ENCODE measurements at regions not wholly inside any gene's neighbourhood (a gene's known extent, or its start where the extent isn't known, plus 50 kb on each side); places are given as distances from the start of the nearest gene placed in this dataset.
A peak's percentile ranks its signal among the peaks of the same experiment; 100 is the strongest.
"Not testable (repeated sequence)": the region's sequence is repeated elsewhere in the genome, so short reads cannot be mapped to it uniquely, and the experiment has no call there.

GRCh38 chr13:50617134-50617721 lies 226.3 kb downstream of the DLEU7 start:
- DNase-seq = peak; percentile 52

GRCh38 chr13:50618206-50618605 lies 225.3 kb downstream of the DLEU7 start:
- no peak for DNase-seq

- DNase-seq = peak; percentile 59
Measured at GRCh38 chr13:50626101-50626547, 217.4 kb downstream of the DLEU7 start.

GRCh38 chr13:50627111-50627510 lies 216.4 kb downstream of the DLEU7 start:
- DNase-seq = no peak

- not testable (repeated sequence) for DNase-seq
Measured at GRCh38 chr13:50628512-50628911, 215.0 kb downstream of the DLEU7 start.

GRCh38 chr13:50629497-50629896 lies 214.0 kb downstream of the DLEU7 start:
- no peak for DNase-seq

GRCh38 chr13:50629966-50630365 lies 213.5 kb downstream of the DLEU7 start:
- no peak for DNase-seq

- no peak for DNase-seq
Measured at GRCh38 chr13:50631041-50631440, 212.5 kb downstream of the DLEU7 start.

- DNase-seq = no peak
Measured at GRCh38 chr13:50634339-50634738, 209.2 kb downstream of the DLEU7 start.

GRCh38 chr13:50635504-50635903 lies 208.0 kb downstream of the DLEU7 start:
- peak; percentile 72 for DNase-seq

- peak; percentile 12 for DNase-seq
Measured at GRCh38 chr13:50636007-50636704, 207.3 kb downstream of the DLEU7 start.

- DNase-seq = peak; percentile 63
Measured at GRCh38 chr13:50643060-50643459, 200.4 kb downstream of the DLEU7 start.

GRCh38 chr13:50644081-50644871 lies 199.2 kb downstream of the DLEU7 start:
- no peak for DNase-seq

- DNase-seq = no peak
Measured at GRCh38 chr13:50645092-50645491, 198.4 kb downstream of the DLEU7 start.

- no peak for DNase-seq
Measured at GRCh38 chr13:50646070-50646469, 197.4 kb downstream of the DLEU7 start.

- DNase-seq = no peak
Measured at GRCh38 chr13:50649211-50649610, 194.3 kb downstream of the DLEU7 start.

GRCh38 chr13:50650592-50651504 lies 192.6 kb downstream of the DLEU7 start:
- no peak for DNase-seq

GRCh38 chr13:50651922-50652321 lies 191.6 kb downstream of the DLEU7 start:
- no peak for DNase-seq

GRCh38 chr13:50654331-50654730 lies 189.2 kb downstream of the DLEU7 start:
- no peak for DNase-seq

GRCh38 chr13:50661881-50662280 lies 181.6 kb downstream of the DLEU7 start:
- DNase-seq = not testable (repeated sequence)

- DNase-seq = no peak
Measured at GRCh38 chr13:50664951-50665350, 178.5 kb downstream of the DLEU7 start.

GRCh38 chr13:50668049-50668448 lies 175.4 kb downstream of the DLEU7 start:
- no peak for DNase-seq
